Natural killer cell (primary cell): ENCODE measurements at regions not wholly inside any gene's neighbourhood (a gene's known extent, or its start where the extent isn't known, plus 50 kb on each side); places are given as distances from the start of the nearest gene placed in this dataset.

Source experiments
- ATAC-seq, 3 donors: fragments of 150-1000 bp in 2 of 3; fragments of 200-7000 bp in 1 of 3; cut with Tn5 transposase; 1 replicate in 1 of 3; 2 replicates in 2 of 3; pipeline ENCODE4 v1.10.0; 2021; ENCODE audit warnings: mild to moderate bottlenecking in 2 of 3, moderate library complexity in 2 of 3
- DNase-seq, 2 donors: peaks; one replicate each; pipeline versions ENCODE4 v3.0.0 to v3.0.0-alpha.2; 2013 to 2021; ENCODE audit warnings: mixed read lengths in 1 of 2
- H3K27ac ChIP-seq: one replicate; pipeline ENCODE4 v1.5.1; 2013; ENCODE audit warnings: mild to moderate bottlenecking, low read length
- H3K27me3 ChIP-seq: one replicate; pipeline ENCODE4 v1.6.1; 2013; ENCODE audit warnings: low read length; ENCODE audit not compliant: control insufficient read depth, insufficient read depth
- H3K36me3 ChIP-seq: one replicate; pipeline ENCODE4 v1.6.1; 2013; ENCODE audit warnings: low read length; ENCODE audit not compliant: control insufficient read depth, insufficient read depth
- H3K4me1 ChIP-seq: one replicate; pipeline ENCODE4 v1.6.1; 2013; ENCODE audit warnings: low read length; ENCODE audit not compliant: control insufficient read depth, insufficient read depth
- H3K4me3 ChIP-seq: one replicate; pipeline ENCODE4 v1.5.1; 2013; ENCODE audit warnings: low read length
- H3K9me3 ChIP-seq: one replicate; pipeline ENCODE4 v1.6.1; 2013; ENCODE audit warnings: low read length; ENCODE audit not compliant: control insufficient read depth, insufficient read depth
- H3K27ac Mint-ChIP-seq, 2 donors: one replicate each; pipeline ENCODE4 v1.8.0; 2022; ENCODE audit warnings: mild to moderate bottlenecking in 2 of 2, mixed read lengths in 2 of 2, moderate library complexity in 1 of 2
- H3K27me3 Mint-ChIP-seq, 2 donors: one replicate each; pipeline ENCODE4 v1.8.0; 2022; ENCODE audit warnings: low read depth in 2 of 2, mixed read lengths in 2 of 2
- H3K36me3 Mint-ChIP-seq: one replicate; pipeline ENCODE4 v1.8.0; 2022; ENCODE audit warnings: mixed read lengths
- H3K4me1 Mint-ChIP-seq, 2 donors: one replicate each; pipeline ENCODE4 v1.8.0; 2022; ENCODE audit warnings: mixed read lengths in 2 of 2
- H3K4me3 Mint-ChIP-seq: one replicate; pipeline ENCODE4 v1.8.0; 2022; ENCODE audit warnings: mild to moderate bottlenecking, moderate library complexity, mixed read lengths
- H3K9me3 Mint-ChIP-seq, 2 donors: one replicate each; pipeline ENCODE4 v1.8.0; 2022; ENCODE audit warnings: mixed read lengths in 2 of 2
- WGBS: methylation state at CpG from one replicate; pipeline ENCODE4 v1.1.7; 2013; ENCODE audit warnings: missing lambda C conversion rate; ENCODE audit not compliant: insufficient coverage; 5-methylcytosine and 5-hydroxymethylcytosine counted together
- intact Hi-C: fragments of 100-400 bp; cut with micrococcal nuclease; formaldehyde crosslinking; loops from one replicate; pipeline ENCODE4 v1.14.2; 2022
- TF ChIP-seq, protein P1 (sequence below): fragments of 200-600 bp; IDR thresholded peaks from one replicate; pipeline ENCODE4 v1.8.0; 2022; ENCODE audit warnings: antibody characterized with exemption

DNA sequence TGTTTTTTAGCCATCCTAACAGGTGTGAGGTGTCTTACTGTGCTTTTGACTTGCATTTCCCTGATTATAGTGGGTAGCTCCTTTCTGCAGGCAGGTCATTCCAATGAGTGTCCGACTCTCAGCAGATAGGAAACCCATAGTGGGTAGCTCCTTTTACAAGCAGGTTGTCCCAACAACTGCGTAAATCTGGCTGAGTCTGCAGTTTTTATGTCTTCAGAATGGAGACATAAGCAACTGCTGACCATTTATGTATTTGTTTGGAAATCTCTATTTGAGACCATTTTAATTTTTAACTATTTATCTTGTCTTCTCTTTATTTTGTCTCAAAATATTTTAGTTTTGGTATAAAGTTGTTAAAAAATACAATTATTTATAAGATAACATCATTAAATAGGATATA, 839.4 kb downstream of the SLITRK6 start:
- Mint-ChIP-seq H3K4me3 (no peak overlapping the region), H3K9me3 (peaks cover 5 to 10% of the 10 kb centered on the region in 2 donors), H3K36me3 (no peaks in the 10 kb centered on the region), H3K27ac (no peak overlapping the region), H3K27me3 (no peaks in the 10 kb centered on the region), H3K4me1 (no peaks in the 10 kb centered on the region)
- Histone ChIP-seq H3K27ac (no peak overlapping the region), H3K27me3 (no peaks in the 10 kb centered on the region), H3K36me3 (no peaks in the 10 kb centered on the region), H3K9me3 (peaks cover 10% of the 10 kb centered on the region), H3K4me3 (no peak overlapping the region), H3K4me1 (no peaks in the 10 kb centered on the region)
- intact Hi-C loops = no loop called here
- DNase-seq = no peak
- ATAC-seq = no peak
- 93% methylated on average over 2 of the region's 2 CpGs for WGBS
- TF ChIP-seq, protein P1, sequence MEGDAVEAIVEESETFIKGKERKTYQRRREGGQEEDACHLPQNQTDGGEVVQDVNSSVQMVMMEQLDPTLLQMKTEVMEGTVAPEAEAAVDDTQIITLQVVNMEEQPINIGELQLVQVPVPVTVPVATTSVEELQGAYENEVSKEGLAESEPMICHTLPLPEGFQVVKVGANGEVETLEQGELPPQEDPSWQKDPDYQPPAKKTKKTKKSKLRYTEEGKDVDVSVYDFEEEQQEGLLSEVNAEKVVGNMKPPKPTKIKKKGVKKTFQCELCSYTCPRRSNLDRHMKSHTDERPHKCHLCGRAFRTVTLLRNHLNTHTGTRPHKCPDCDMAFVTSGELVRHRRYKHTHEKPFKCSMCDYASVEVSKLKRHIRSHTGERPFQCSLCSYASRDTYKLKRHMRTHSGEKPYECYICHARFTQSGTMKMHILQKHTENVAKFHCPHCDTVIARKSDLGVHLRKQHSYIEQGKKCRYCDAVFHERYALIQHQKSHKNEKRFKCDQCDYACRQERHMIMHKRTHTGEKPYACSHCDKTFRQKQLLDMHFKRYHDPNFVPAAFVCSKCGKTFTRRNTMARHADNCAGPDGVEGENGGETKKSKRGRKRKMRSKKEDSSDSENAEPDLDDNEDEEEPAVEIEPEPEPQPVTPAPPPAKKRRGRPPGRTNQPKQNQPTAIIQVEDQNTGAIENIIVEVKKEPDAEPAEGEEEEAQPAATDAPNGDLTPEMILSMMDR = no peak

DNA sequence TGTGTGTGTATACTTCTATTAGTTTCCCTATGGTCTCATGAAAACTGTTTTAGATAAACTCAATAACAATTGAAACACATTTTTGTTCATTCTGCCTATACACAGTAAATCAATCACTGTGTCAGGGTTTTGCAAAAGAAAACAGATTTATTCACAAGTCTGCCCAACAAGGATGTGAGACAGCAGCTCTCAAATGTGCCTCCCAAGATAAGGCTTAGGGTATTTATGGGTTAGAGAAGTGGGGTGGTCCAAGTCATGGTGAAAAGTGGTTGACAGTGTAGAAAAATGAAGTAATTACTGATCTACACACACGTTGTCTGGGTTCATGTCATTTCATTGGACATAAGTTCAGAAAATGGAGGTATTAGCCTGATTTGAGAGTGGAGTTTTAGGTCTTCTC, 844.6 kb downstream of the SLITRK6 start:
- Mint-ChIP-seq H3K9me3 (peaks cover 12% of the 10 kb centered on the region in 2 donors), H3K27me3 (no peaks in the 10 kb centered on the region), H3K4me3 (no peak overlapping the region), H3K36me3 (no peaks in the 10 kb centered on the region), H3K4me1 (no peaks in the 10 kb centered on the region), H3K27ac (no peak overlapping the region)
- Histone ChIP-seq H3K27me3 (no peaks in the 10 kb centered on the region), H3K9me3 (peaks cover 5% of the 10 kb centered on the region), H3K4me3 (no peak overlapping the region), H3K36me3 (no peaks in the 10 kb centered on the region), H3K4me1 (no peaks in the 10 kb centered on the region), H3K27ac (no peak overlapping the region)
- no peak for ATAC-seq
- no peak for DNase-seq
- WGBS = 18% methylated on average over 1 of the region's 1 CpG
- intact Hi-C loops = no loop called here
- TF ChIP-seq, protein P1 = no peak

DNA sequence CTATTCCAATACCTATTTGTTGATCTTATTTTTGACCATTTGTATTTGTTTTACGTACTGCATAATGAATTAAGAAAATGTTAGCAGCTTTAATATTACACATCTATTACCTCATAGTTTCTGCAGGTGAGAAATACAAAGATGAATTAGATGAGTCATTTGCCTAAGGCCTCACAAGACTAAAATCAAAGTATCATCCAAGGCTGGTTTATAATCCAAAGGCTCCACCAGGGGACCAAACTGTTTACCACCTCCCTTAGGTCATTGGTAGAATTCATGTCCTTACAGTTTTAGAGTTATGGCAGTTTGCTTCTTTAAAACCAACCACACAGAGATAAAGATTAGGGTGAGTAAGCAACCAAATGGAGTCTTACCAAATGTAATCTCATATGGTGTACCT, 848.1 kb downstream of the SLITRK6 start:
- WGBS = no CpG with 5 or more reads among the region's 1 CpG
- ATAC-seq (no peak), DNase-seq (no peak)
- no peak overlapping the region for H3K27ac Mint-ChIP-seq
- no peak overlapping the region for H3K4me3 ChIP-seq
- H3K9me3 Mint-ChIP-seq = peaks cover 14 to 18% of the 10 kb centered on the region in 2 donors
- H3K27me3 ChIP-seq = no peaks in the 10 kb centered on the region
- intact Hi-C loops = no loop called here
- TF ChIP-seq, protein P1 = no peak
- peaks cover 5% of the 10 kb centered on the region for H3K9me3 ChIP-seq
- H3K4me1 ChIP-seq = no peaks in the 10 kb centered on the region
- H3K4me1 Mint-ChIP-seq = no peaks in the 10 kb centered on the region
- no peak overlapping the region for H3K27ac ChIP-seq
- H3K4me3 Mint-ChIP-seq = no peak overlapping the region
- H3K36me3 Mint-ChIP-seq = no peaks in the 10 kb centered on the region
- no peaks in the 10 kb centered on the region for H3K27me3 Mint-ChIP-seq
- H3K36me3 ChIP-seq = no peaks in the 10 kb centered on the region

DNA sequence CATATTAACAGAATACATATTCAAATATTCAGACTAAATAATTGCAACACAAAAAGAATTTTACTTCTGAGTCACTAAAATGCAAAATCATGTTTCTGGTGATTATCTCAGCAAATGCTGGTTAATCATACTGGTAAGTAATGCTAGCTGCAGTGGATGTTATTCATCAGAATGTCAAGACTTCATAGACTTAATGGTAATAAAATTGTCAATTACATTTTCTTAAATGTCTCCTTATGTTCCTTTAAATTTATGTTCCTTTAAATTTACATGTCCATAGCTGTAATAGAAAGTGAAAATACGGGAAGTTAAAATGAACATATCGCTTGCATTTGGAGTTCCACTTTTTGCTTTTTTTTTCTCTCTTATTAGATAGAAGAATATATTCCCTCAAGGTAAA, 853.0 kb downstream of the SLITRK6 start:
- ATAC-seq = no peak

More for the DNA sequence above, 853.0 kb downstream of the SLITRK6 start:
- H3K4me3 Mint-ChIP-seq = no peak overlapping the region
- no peaks in the 10 kb centered on the region for H3K4me1 Mint-ChIP-seq
- H3K27ac Mint-ChIP-seq = no peak overlapping the region
- no peak overlapping the region for H3K27ac ChIP-seq
- H3K9me3 Mint-ChIP-seq = peaks cover 20 to 21% of the 10 kb centered on the region in 2 donors
- H3K36me3 ChIP-seq = no peaks in the 10 kb centered on the region
- DNase-seq = no peak
- TF ChIP-seq, protein P1 = no peak
- no CpG with 5 or more reads among the region's 2 CpGs for WGBS
- intact Hi-C loops = no loop called here
- H3K4me1 ChIP-seq = no peaks in the 10 kb centered on the region
- H3K4me3 ChIP-seq = no peak overlapping the region
- no peaks in the 10 kb centered on the region for H3K27me3 ChIP-seq
- H3K9me3 ChIP-seq = peaks cover 5% of the 10 kb centered on the region
- H3K27me3 Mint-ChIP-seq = no peaks in the 10 kb centered on the region
- no peaks in the 10 kb centered on the region for H3K36me3 Mint-ChIP-seq
